PC-3 (cell line): ENCODE measurements at regions not wholly inside any gene's neighbourhood (a gene's known extent, or its start where the extent isn't known, plus 50 kb on each side); places are given as distances from the start of the nearest gene placed in this dataset.
"Not testable (repeated sequence)": the region's sequence is repeated elsewhere in the genome, so short reads cannot be mapped to it uniquely, and the experiment has no call there.

ENCODE experiments used
- CTCF ChIP-seq: fragments of 300-600 bp; sonication (generic); conservative IDR thresholded peaks from 2 replicates; pipeline ENCODE4 v1.5.1; 2017; ENCODE audit warnings: antibody characterized with exemption, low read depth, mild to moderate bottlenecking, low read length
- EZH2 ChIP-seq: fragments of 300-600 bp; sonication (generic); IDR thresholded peaks from one replicate; pipeline ENCODE4 v1.6.1; 2017; ENCODE audit warnings: antibody characterized with exemption, mild to moderate bottlenecking, low read length; ENCODE audit not compliant: unreplicated experiment

DNA sequence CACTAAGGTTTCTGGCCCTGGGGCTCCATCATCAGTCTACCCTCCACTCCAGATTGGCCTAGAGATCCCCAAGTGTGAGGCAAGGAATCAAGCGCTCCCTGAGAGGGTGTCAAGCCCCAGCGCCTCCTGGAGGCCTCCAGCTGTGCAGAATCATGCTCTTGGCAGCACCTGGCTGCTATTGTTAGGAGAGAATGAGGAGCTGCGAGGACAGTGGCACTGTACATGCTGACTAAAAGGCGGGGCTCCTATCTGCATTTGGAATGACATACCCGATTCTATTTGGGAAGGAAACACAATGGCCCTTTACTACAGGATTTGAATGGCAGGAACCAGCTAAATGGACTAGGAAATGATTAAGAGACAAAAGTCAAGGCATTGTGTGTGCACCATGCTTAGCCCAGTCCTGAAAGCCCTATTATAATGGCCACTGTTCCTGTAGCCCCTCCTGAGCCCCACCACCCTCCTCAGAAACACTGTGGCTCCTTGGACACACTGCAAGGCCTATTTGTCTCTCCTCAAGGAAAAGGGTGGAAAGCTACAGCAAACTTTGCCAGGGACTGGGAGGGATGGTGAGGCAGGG, 106.1 kb downstream of the KBTBD2 start:
- TF ChIP-seq CTCF, EZH2: not testable (repeated sequence)
